ENCODE measurements at regions not wholly inside any gene's neighbourhood (a gene's known extent, or its start where the extent isn't known, plus 50 kb on each side); places are given as distances from the start of the nearest gene placed in this dataset.

DNA sequence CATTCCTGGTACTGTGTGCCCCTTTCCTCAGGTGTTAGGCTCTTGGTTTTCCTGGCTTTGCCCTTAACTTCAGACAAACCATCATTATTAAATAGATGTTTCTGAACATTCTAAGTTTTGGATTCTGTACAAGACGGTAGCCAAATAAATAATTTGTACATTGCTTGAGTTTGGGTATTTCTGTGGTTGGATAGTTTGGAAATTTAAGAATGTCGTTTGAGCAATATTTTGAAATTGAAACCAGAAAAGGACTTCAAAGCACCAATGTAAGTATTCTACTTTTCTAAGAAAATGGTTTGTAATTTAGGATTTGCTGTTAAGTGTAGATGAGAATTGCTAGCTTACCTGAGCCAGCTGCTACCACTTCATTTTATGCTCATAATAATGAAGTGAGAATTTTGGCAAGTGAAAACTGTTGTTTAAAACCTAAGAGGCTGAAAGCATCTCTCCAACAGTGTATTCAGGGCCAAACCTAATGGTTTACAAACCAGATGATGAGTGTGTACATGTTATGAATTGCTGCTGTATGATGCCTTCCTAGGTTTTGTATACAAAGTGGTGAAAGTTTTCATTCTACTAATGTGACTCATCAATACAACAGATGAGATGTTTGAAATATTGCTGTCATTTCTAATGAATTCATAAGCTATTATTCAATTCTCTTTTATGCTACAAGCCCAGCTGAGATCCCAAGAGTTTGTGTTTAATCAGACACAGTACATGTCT lies 181.5 kb upstream of the PRKD1 start:
- TF ChIP-seq, protein P1, sequence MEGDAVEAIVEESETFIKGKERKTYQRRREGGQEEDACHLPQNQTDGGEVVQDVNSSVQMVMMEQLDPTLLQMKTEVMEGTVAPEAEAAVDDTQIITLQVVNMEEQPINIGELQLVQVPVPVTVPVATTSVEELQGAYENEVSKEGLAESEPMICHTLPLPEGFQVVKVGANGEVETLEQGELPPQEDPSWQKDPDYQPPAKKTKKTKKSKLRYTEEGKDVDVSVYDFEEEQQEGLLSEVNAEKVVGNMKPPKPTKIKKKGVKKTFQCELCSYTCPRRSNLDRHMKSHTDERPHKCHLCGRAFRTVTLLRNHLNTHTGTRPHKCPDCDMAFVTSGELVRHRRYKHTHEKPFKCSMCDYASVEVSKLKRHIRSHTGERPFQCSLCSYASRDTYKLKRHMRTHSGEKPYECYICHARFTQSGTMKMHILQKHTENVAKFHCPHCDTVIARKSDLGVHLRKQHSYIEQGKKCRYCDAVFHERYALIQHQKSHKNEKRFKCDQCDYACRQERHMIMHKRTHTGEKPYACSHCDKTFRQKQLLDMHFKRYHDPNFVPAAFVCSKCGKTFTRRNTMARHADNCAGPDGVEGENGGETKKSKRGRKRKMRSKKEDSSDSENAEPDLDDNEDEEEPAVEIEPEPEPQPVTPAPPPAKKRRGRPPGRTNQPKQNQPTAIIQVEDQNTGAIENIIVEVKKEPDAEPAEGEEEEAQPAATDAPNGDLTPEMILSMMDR (IDR thresholded peaks at IDR 0.05) = no peak
- TF ChIP-seq POLR2AphosphoS5 (IDR thresholded peaks at IDR 0.05) (no peak), EP300 (IDR thresholded peaks at IDR 0.05) (no peak), POLR2A (IDR thresholded peaks at IDR 0.05; ENCODE audit: low read depth) (no peak)

All from esophagus muscularis mucosa (tissue), 4 donors.